B cell (primary cell): ENCODE measurements at regions not wholly inside any gene's neighbourhood (a gene's known extent, or its start where the extent isn't known, plus 50 kb on each side); places are given as distances from the start of the nearest gene placed in this dataset.

Experiments
- ATAC-seq: fragments of 200-7000 bp; cut with Tn5 transposase; one replicate; pipeline ENCODE4 v1.10.0; 2021; ENCODE audit warnings: low read depth, mild to moderate bottlenecking, moderate number of reproducible peaks, moderate library complexity
- CTCF ChIA-PET: fragments of 350-600 bp; sonication (Branson Sonifier 250); formaldehyde crosslinking; loops from one replicate; lab custom pipeline; 2021; ENCODE audit warnings: antibody characterized with exemption, inconsistent platforms; lab: Charles Lee
- POLR2A ChIA-PET: fragments of 350-600 bp; sonication (Branson Sonifier 250); formaldehyde crosslinking; loops from one replicate; lab custom pipeline; 2021; ENCODE audit warnings: antibody characterized with exemption; lab: Charles Lee
- DNase-seq: peaks from one replicate; pipeline ENCODE4 v3.0.0; 2013
- H2AFZ ChIP-seq: 2 replicates; pipeline ENCODE4 v1.6.1; 2012; ENCODE audit warnings: mild to moderate bottlenecking, low read depth, low read length; ENCODE audit not compliant: insufficient read depth, poor library complexity, severe bottlenecking
- H3K27ac ChIP-seq, 2 donors: 1 replicate in 1 of 2; 2 replicates in 1 of 2; pipeline ENCODE4 v1.5.1; 2012 to 2013; ENCODE audit warnings: low read length in 2 of 2, mild to moderate bottlenecking in 2 of 2, moderate library complexity in 1 of 2
- H3K27me3 ChIP-seq, 4 experiments: fragments of 200-600 bp in 1 of 4; sonication (generic) in 1 of 4; replicated peaks in 1 of 4; 1 replicate in 2 of 4; 2 replicates in 2 of 4; pipeline versions ENCODE4 v1.6.1 to v1.7.0; 2013 to 2016; ENCODE audit warnings: low read length in 3 of 4, mild to moderate bottlenecking in 2 of 4, mixed read lengths in 1 of 4, moderate library complexity in 1 of 4; ENCODE audit not compliant: insufficient read depth in 4 of 4, control insufficient read depth in 3 of 4; ENCODE audit errors: control extremely low read depth in 1 of 4
- H3K36me3 ChIP-seq, 2 experiments: replicated peaks in 1 of 2; 1 replicate in 1 of 2; 2 replicates in 1 of 2; pipeline versions ENCODE4 v1.6.1 to v1.7.1; 2013; ENCODE audit warnings: low read length in 1 of 2; ENCODE audit not compliant: insufficient read depth in 2 of 2, control insufficient read depth in 1 of 2; ENCODE audit errors: control extremely low read depth in 1 of 2, extremely low read depth in 1 of 2
- H3K4me1 ChIP-seq, 2 donors: fragments of 200-600 bp in 1 of 2; sonication (generic) in 1 of 2; 1 replicate in 1 of 2; 2 replicates in 1 of 2; pipeline versions ENCODE4 v1.5.1 to v1.6.1; 2013 to 2017; ENCODE audit warnings: low read length in 2 of 2; ENCODE audit not compliant: control insufficient read depth in 2 of 2, insufficient read depth in 2 of 2
- H3K4me2 ChIP-seq: replicated peaks from 2 replicates; pipeline ENCODE3; 2012; ENCODE audit warnings: mild to moderate bottlenecking, low read depth, low read length; ENCODE audit not compliant: poor library complexity, severe bottlenecking
- H3K4me3 ChIP-seq, 5 experiments: fragments of 200-600 bp in 1 of 5; sonication (generic) in 1 of 5; 1 replicate in 3 of 5; 2 replicates in 2 of 5; pipeline versions ENCODE4 v1.5.1 to v1.7.0; 2011 to 2016; ENCODE audit warnings: low read length in 4 of 5, mild to moderate bottlenecking in 4 of 5, low read depth in 2 of 5, control low read depth in 1 of 5, moderate library complexity in 1 of 5; ENCODE audit not compliant: insufficient read depth in 1 of 5; ENCODE audit errors: control extremely low read depth in 1 of 5, extremely low read depth in 1 of 5
- H3K79me2 ChIP-seq: fragments of 200-600 bp; sonication (generic); one replicate; pipeline ENCODE4 v1.6.0; 2016; ENCODE audit warnings: low read length; ENCODE audit not compliant: control insufficient read depth, insufficient read depth
- H3K9ac ChIP-seq: fragments of 200-600 bp; sonication (generic); 2 replicates; pipeline ENCODE4 v1.6.1; 2017; ENCODE audit warnings: mild to moderate bottlenecking, low read length, moderate library complexity
- H3K9me3 ChIP-seq, 3 donors: one replicate each; pipeline versions ENCODE4 v1.6.1 to v1.7.1; 2013; ENCODE audit warnings: low read length in 2 of 3; ENCODE audit not compliant: control insufficient read depth in 2 of 3, insufficient read depth in 1 of 3; ENCODE audit errors: control extremely low read depth in 1 of 3
- H4K20me1 ChIP-seq: 2 replicates; pipeline ENCODE4 v1.6.0; 2012; ENCODE audit warnings: mild to moderate bottlenecking, low read length; ENCODE audit not compliant: insufficient read depth, control insufficient read depth, poor library complexity, severe bottlenecking
- H3K27ac Mint-ChIP-seq: one replicate; pipeline ENCODE4 v1.8.0; 2021; ENCODE audit warnings: mixed read lengths
- H3K27me3 Mint-ChIP-seq: one replicate; pipeline ENCODE4 v1.8.0; 2021; ENCODE audit warnings: mixed read lengths
- H3K4me1 Mint-ChIP-seq: one replicate; pipeline ENCODE4 v1.8.0; 2021; ENCODE audit warnings: mixed read lengths
- H3K4me3 Mint-ChIP-seq: one replicate; pipeline ENCODE4 v1.8.0; 2021; ENCODE audit warnings: mixed read lengths
- H3K9me3 Mint-ChIP-seq: one replicate; pipeline ENCODE4 v1.8.0; 2022; ENCODE audit warnings: mixed read lengths; ENCODE audit not compliant: insufficient read depth
- CTCF ChIP-seq: fragments of 200-600 bp; IDR thresholded peaks from one replicate; pipeline ENCODE4 v1.8.0; 2022; ENCODE audit warnings: antibody characterized with exemption, mild to moderate bottlenecking
- EZH2 ChIP-seq: IDR thresholded peaks from 2 replicates; pipeline ENCODE4 v1.6.1; 2012; ENCODE audit warnings: borderline replicate concordance, low read depth, mild to moderate bottlenecking, moderate library complexity, low read length; ENCODE audit not compliant: insufficient read depth, poor library complexity, severe bottlenecking
- WGBS: methylation state at CpG from one replicate; pipeline ENCODE4 v1.1.5; 2013; ENCODE audit warnings: missing lambda C conversion rate; ENCODE audit not compliant: insufficient coverage; 5-methylcytosine and 5-hydroxymethylcytosine counted together
- intact Hi-C: fragments of 100-400 bp; cut with micrococcal nuclease; formaldehyde crosslinking; loops from one replicate; pipeline ENCODE4 v1.10.0; 2022

- Histone ChIP-seq H3K9me3 (no peaks in the 10 kb centered on the region), H2AFZ (no peak overlapping the region), H3K4me1 (no peaks in the 10 kb centered on the region), H3K4me3 (no peak overlapping the region), H3K27me3 (no peaks in the 10 kb centered on the region), H3K27ac (no peak overlapping the region), H3K79me2 (no peaks in the 10 kb centered on the region), H3K4me2 (no peak overlapping the region), H4K20me1 (no peaks in the 10 kb centered on the region), H3K36me3 (no peaks in the 10 kb centered on the region), H3K9ac (no peak overlapping the region)
- ATAC-seq, result no peak
- H3K9me3 Mint-ChIP-seq, result no peaks in the 10 kb centered on the region
- H3K4me3 Mint-ChIP-seq, result no peak overlapping the region
- WGBS, result no CpG with 5 or more reads among the region's 4 CpGs
- TF ChIP-seq EZH2 (no peak), CTCF (no peak)
- intact Hi-C loops, result no loop called here
- no peaks in the 10 kb centered on the region for H3K4me1 Mint-ChIP-seq
- POLR2A ChIA-PET, result no interaction called here
- H3K27ac Mint-ChIP-seq, result no peak overlapping the region
- CTCF ChIA-PET, result no interaction called here
- peaks cover 18% of the 10 kb centered on the region for H3K27me3 Mint-ChIP-seq
- no peak for DNase-seq
These were observed 75.4 kb upstream of the UBE2E3 start for GRCh38 chr2:180905002-180905401.

GRCh38 chr2:180901331-180901730 lies 79.1 kb upstream of the UBE2E3 start:
- peaks cover 18% of the 10 kb centered on the region for H3K27me3 Mint-ChIP-seq
- Histone ChIP-seq H3K27me3 (no peaks in the 10 kb centered on the region), H2AFZ (no peak overlapping the region), H4K20me1 (no peaks in the 10 kb centered on the region), H3K9ac (no peak overlapping the region), H3K27ac (no peak overlapping the region), H3K36me3 (no peaks in the 10 kb centered on the region), H3K79me2 (no peaks in the 10 kb centered on the region), H3K4me1 (no peaks in the 10 kb centered on the region), H3K4me3 (no peak overlapping the region), H3K9me3 (no peaks in the 10 kb centered on the region), H3K4me2 (no peak overlapping the region)
- no peak overlapping the region for H3K27ac Mint-ChIP-seq
- no peak overlapping the region for H3K4me3 Mint-ChIP-seq
- ChIA-PET CTCF (no interaction called here), POLR2A (no interaction called here)
- intact Hi-C loops, result no loop called here
- H3K4me1 Mint-ChIP-seq, result no peaks in the 10 kb centered on the region
- ATAC-seq (no peak), DNase-seq (no peak)
- H3K9me3 Mint-ChIP-seq, result no peaks in the 10 kb centered on the region
- TF ChIP-seq EZH2 (no peak), CTCF (no peak)
- WGBS, result 81% methylated on average over 3 of the region's 4 CpGs
